Superior temporal gyrus (tissue), 1 donor: ENCODE measurements at regions not wholly inside any gene's neighbourhood (a gene's known extent, or its start where the extent isn't known, plus 50 kb on each side); places are given as distances from the start of the nearest gene placed in this dataset.

Experiments used
- DNase-seq: peaks from one replicate; pipeline ENCODE4 v3.0.0-alpha.2; 2016; ENCODE audit errors: extremely low spot score

DNA sequence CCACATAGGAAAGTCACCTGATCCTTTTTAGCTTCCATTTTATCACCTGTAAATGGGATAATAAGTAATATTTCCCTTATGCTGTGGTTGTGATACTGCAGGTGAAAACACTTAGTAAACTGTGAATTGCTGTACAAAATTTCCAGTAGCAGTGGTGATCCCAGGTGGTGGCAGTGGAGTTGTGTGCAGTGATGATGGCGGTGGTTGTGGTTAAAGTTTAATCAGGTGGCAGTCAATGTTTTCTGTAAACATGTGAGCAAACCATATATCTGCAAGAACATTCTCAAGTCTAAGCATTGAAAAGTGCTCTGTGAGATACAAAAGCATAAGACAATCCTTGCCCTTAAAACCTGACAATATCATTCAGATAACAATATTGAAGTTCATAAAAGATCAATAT lies 480.2 kb downstream of the RASEF start:
- no peak for DNase-seq

DNA sequence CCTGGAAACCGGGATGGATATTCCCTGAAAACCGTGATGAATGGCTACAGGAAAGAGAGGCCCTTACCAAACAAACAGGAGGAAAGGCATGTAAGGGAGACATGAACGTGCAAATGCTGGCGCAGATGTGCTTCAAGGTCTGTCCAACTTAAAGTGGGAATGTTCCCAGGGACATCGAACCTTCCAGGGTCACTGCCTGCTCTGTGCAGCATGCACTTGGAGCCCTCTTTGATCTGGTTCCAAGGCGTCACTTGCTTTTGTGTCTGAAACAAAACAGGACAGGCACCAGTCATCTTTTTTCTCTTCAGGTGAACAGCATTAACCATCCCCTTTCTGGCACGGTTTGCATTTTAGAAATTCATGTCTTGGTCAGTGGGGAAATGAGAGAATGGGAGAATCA lies 479.4 kb downstream of the RASEF start:
- no peak for DNase-seq

DNA sequence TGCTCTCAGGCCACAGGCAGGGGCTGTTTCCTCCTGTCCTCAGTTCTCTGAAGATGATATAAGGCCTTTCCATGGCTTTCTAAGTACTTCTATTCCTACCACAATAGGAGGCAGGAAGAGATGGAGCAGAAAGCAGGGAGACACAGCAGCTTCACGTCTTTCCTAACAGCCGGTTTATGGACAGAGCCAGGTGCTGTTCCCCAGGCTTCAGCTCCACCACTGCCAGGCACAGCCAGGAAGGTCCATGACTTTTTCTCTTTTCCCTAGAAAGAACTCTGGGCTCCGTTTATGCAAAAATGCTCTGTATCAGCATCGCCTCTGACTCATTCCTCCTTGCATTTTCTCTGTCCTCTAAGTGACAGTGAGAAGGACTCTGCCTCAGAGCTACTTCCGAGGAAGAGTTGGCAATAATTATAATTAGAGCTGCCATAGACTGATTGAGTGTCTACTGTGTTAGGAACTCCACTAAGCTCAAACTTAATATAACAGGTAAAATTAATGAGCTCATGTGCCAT lies 478.5 kb downstream of the RASEF start:
- no peak for DNase-seq

DNA sequence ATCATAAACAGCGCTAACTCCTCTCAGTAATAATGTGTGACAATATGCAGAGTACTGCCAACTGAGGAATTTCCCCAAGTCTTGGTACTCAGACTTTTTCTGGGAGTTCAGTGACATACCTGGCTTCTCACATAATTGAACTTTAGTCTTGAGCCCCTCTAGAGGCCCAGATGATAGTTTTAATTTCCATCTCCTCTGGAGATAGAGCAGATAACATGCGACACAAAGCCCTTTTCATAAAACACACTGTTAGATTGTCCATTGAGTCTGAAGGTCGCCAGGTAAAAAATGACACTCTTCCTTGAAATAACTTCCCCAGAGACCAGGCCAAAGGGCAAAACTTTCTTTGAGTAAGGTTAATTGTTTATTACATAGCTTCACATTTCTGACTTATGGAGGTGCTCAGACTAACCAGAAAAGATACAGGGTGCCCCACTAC lies 476.0 kb downstream of the RASEF start:
- DNase-seq: no peak

DNA sequence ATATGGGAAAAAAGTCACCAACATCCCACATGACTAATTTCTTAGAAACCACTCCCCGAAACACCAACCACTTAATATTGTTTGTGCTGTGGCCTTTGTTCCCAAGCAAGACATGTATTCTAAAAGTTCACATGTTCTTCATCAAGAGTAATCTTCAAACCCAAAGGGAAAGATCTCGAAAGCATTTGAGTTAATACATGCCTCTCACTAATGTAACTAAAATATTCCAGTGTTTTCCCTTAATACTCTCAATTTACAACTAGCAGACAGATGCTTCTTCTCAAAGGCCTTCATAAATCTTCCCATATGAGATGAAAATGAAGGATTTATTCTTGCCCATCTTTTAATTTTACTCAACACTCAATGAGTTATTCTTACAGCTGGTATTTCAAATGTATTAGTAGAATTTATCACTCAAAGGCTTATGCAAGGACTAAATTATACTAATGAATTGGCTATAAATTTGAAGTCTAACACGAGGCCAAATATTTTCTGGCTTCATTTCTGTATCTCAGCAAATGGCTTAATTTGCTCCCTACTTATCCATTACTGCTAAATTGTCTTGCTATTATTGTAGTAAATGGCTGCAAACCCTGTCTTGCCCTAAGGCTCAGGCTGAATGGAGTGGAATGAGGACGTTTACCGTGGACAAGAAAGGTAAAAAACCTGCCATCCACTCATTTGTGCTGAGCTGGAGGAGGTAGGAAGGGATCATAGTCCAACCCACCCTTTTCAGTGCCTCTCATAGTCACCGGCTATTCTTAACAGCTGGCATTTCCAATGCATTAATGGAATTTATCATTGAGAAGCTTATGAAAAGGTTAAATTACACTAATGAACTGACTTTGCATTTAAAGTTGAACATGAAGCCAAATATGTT lies 474.4 kb downstream of the RASEF start:
- no peak for DNase-seq

DNA sequence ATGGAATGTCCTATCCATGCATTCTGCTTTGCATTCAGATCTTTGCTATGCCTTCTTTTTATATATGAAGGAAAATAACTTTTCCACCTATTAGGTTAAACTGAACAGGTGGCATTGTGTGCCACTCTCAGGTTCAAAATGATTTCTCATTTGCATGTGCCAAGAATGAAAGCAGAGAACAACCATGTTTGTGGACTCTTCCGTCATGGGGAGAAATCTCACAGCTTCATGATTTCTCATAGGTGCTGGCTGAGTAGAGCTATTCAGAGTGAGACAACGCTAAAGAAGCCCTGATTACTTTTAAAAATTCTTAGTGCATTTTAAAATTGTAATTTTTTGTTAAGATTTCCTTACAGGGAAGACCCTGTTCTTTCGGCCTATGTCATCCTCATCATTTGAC lies 472.1 kb downstream of the RASEF start:
- no peak for DNase-seq

DNA sequence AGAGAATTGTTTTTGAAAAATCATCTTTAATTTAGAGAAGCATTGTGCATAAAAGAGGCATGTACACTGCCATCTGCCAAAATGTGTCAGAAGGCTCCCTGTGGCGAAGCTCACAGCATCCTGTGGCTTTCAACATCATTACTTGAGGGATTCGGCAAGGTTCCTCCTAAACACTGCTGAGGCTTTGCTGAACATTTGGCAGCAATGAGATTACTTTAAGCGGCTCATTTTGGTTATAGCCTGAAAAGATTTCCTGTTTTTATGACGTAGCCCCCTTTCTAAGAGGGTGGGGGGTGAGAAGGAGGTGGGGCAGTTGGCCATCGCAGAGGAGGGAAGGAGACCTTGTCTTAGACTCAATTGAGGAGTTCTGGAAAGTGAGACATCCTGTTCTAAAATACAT lies 469.4 kb downstream of the RASEF start:
- no peak for DNase-seq

DNA sequence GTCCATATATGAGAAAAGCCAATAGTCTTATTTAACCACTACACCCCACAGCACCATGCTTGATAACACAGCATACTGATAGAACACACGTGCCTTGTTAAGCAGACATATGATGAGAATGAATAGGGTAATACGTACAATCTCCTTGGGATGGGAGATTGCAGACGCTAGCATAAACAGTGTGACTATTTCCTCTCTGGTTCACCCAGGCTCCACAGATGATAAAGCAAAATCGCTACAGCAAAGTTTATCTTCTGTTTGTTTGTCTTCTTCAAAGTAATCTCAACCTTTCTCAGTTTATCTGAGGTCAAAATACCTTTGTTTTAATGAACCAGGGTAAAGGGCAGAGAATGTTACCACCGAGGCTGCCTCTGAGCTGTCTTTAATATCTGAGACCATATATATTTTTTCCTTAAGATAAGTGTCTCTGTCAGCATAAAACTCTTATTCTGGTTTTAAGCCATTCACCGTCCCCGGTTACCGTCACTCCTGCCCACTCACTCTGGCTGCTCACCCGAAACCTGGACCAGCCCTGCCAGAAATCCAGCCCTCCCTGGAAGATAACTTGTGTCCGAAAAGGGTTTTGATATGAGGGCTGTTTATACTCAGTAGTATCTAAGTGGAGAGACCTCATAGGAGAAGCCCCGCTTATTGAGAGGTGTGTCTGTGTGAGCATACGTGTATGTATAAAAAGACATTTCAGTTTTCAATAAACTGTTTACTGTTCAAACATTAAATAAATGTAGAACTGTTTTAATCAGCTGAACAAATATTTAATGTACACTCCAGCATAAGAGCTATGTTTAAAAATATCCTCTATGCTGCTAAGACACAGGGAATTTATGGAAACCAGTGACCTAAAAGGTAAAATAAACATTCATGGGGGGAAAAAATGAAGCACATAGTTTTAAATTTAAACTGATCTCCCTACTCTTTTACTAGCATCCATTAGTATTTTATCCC lies 465.4 kb downstream of the RASEF start:
- no peak for DNase-seq

DNA sequence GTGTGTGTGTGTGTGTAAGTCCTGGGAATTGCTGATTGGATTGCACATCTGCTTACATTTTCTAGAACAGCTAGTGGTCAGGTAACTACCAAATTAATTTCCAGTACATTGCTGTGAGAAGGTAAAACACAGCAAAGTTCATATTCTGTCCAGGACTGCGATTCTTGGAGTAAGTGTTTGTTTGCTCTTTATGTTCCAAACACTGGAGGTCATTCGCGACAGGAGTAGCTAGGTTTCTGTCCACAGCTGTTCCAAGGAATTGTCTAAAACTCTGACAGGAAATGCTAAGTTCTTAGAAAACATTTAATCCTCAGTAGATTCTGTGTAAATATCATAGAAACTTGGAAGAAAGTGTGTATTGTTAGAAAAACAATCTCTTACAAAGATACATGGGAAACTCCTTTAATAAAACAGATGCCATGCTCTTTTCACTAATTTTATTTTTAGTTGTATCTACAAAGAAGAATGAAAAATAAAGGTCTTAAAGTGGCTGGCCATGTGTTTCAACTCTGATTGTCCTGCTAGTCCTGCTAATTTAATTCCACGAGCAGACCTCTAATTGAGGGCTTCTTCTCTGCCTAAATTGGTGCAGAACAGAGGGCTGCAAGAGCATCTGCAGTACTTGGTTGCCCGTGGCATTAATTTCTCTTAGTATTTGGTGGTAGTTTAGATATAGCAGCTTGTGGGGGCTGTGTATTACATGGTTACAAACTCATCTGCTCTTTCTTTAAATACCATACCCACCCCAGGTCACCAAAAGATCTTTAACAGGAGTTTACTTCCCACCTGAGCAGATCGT lies 464.5 kb downstream of the RASEF start:
- no peak for DNase-seq

DNA sequence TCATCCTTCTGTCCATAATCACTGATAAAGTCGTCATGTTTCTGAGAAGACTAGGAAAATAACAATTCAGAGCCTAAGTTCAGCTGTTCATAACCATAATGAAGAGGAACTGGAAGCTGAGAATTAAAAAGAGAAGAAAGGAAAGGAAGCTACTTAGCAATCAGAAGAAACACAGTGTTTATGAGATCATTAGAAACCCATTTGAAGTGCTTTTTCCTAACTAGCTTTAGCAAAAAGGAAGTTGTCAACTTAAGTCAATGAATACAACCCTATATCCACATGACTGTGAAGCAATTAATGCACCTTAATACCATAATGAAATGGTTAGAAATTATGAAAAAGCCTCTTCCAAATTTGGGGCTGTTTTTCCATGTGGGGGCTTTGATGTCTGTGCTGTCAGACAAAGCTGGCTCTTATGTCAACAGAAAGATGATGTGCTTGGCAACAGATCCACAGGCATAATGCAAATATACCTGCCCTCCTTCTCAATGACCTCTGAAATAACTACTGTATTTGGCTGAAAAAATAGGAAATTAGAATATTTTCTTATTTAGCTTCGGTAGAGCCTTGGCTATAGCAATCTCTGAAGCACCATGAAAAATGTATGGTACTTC lies 463.5 kb downstream of the RASEF start:
- DNase-seq: no peak

DNA sequence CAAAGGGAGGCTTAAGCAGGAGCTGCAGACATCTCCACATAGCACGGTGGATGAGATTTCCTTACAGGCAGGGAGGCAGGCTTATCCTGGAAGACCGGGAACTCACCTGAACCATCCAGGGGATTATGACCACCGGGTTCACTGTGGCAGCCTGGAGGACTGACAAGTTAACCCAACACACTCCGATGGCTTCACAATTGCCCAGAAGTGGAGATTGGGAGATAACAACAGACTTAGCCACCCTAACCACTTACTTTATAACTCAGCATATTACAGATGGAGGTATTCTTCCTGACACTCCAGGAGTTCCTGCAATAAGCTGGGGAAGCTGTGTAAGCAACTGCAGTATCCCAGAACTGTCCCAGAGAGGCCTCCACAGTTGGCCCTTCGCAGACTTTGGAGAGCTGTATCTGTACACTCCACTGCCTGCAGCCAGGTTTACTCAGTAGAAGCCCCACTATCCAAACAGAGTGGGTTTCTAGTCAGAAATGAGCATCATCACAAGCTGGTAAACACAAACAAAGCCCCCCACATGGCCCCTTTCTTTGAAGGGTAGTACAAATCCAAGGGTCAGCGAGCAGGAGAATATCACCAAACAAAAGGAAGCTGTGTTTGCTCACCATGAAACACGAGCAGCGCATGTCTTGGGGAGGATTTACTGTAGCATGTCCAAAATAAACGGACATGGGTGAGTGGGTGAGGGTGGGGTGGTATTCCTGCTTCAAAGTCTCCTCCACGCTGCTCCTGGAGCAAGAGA lies 462.2 kb downstream of the RASEF start:
- DNase-seq: no peak

DNA sequence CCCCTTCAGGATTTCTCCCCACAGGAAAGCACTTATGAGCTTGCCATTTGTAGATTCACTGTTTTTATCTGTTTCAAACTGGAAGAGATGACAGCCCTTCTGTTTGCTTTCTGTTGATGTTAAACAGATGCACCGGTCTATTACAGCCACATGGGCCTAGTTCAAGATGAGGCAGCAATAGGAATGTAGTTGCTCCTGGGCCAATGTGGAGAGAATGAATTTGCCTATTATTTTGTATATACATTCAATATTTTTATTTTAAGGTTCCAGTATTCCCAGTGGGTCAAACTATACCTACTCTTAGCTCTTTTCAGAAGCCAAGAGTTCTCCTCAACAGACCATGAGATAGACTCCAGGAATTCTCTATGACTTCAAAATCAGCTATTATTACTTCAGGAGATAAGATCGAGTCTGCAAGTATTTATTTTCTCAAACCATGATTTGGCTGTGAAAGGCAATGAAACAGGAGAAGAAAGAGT lies 461.6 kb downstream of the RASEF start:
- no peak for DNase-seq

DNA sequence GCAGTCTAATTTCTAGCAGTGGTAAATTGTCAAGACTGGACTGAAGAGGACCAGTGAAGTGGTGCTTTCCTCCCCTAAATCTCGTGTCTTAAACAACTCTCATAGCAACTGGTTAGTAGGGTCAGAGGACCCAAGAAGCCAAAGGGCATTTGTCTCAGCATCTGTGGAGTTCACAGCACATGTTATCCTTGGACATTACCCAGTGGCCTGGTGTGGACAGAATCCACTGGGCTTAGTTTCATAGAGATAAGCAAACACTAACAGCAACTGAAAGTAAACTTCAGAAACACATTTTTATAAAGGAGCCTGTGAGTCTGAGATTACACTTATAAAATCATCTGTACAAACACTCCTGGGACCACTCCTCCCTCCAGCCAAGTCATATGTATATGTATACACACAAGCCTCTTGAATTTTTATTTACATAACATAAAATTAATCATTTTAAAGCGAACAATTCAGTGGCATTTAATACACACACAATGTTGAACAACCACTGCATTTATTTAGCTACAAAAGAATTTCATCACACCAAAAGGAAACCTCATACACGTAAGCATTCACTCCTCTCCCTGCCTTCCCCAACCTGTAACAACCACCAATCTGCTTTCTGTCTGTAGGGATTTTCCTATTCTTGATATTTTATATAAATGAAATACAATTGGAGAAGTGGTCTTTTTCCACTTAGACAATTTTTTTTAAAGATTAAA lies 457.8 kb downstream of the RASEF start:
- DNase-seq: no peak

DNA sequence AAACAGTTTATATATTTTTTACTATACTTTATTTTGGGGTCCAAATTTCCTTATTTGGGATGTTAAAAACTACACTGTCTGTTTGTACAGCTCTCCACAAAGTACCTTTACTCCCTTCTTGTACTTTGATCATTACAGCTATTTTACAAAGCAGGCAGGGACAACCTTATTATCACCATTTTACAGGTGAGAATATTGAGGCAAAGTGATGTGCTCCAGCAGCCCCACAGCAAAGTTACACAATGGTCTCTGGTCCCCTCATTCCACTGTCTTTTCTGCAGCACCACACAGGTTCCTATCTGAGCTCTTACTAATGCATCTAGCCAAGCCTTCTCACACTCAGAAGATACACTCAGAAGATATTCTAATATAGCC lies 457.3 kb downstream of the RASEF start:
- no peak for DNase-seq

DNA sequence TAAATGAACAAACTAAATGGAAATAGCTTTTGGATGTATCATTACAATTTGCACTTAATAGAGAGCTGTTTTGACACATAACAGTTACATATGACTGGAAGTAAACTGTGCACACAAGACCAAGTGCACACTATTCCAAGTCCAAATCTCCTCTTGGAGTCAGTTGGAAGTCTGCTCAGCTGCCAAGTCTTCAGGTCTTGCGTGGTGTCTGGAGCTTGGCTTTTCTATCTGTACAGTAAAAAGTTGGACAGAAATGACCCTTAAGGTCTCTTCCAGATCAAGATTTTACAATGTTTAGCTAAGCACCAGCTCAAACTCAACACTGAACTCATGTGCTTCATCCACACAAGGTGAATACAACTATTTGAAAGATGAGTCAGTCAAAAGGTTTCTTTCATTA lies 456.9 kb downstream of the RASEF start:
- DNase-seq: no peak

DNA sequence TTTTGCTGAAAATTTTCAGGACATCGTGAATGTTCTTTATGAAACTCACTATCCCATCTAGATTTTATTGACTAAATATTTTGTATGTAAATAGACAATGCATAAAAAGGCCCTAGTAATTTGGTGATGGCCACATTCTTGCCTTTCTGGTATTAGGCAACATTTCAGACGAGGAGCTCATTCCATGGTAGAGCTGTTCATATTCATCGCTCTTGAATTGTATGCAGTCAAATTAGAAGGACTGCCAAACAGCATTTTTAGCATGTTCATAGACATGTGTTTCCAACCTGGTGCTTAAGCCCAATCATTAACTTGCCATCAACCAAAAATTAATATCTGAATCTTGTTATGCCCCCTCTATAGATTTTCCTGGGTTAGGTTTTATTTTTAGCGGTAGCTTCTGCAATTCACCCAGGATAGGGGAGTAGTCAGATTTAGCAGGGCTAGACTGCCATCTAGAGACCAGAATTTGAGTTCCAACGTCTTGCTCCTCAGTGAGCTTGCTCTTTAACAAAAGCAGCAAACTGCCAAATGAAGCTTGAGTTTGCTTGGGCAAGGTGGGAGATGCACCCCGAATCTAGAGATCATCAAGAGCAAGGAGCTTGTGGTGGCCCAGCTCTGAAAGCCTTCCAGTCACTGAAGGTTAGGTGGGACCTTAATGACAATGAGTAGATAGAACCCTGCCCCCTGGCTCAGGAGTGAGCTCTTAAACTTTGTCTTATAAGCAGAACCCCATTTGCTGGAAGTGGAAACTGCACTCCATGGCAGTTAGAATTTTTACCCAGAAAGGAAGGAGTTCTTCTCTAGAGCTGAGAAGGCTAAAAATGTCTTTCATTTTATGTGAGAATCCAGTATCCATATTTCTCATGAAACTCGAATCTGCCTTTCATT lies 456.2 kb downstream of the RASEF start:
- DNase-seq: peak; percentile 63

DNA sequence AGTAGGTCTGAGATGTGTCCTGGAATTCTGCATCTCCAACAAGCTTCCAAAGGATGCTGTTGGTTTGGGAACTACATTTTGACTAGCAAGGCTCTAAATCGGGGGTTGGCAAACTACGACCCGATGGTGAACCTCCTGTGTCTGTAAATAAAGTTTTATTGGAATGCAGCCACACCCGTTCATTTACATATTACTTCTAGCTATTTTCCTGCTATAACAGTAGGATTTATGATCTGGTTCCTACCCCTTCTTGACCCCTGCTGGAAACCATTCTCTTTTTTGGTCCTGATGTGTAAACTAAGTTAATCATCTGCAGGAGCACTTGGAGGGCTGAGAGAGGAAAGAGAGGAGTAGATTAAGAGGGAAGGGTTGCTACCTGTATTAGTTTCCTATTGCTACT lies 454.5 kb downstream of the RASEF start:
- no peak for DNase-seq

DNA sequence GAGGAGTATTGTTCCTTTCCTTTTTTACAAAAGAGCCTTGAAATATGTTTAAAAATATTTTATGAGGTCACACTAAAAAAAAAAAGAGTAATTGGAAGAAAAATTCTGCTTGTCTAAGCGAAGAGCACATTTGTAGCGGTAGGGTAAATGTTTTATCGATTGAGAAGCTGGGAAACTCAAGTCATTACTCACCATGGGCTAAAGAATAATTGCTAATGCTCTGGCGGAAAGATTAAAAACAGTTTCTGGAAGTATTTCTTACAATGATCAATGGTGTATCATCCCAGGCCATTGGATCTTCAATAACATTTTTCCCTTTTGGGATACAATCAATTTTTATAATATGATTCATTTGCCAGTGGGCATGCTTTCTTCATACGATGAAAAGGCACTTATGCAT lies 450.0 kb downstream of the RASEF start:
- DNase-seq: no peak

DNA sequence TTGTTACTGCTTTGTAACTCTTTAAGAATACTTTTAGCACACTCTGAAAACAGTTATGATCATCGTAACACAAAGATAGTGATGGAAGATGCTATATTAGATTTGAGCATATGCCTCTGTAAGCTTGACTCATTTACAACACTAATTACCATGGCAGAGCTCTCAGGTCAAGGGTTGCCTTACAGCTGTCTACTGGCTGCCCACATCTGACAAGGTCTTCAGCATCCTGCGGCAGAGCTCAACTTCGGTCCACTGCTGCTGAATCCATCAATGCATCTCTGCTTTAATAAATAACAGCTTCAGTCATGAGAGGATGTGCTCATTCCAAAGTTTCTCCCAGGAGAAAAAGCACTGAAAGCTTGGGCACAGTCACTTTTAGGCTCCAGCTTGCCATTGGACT lies 449.4 kb downstream of the RASEF start:
- no peak for DNase-seq
